Astrocyte (in vitro differentiated cells and primary cell): ENCODE measurements at regions not wholly inside any gene's neighbourhood (a gene's known extent, or its start where the extent isn't known, plus 50 kb on each side); places are given as distances from the start of the nearest gene placed in this dataset.

Experiments used
- DNase-seq: peaks from one replicate; pipeline ENCODE4 v3.0.0-alpha.2; 2010; ENCODE audit warnings: low read depth
- FAIRE-seq: peaks from 2 replicates; lab custom pipeline; 2011; peaks lifted over from hg19 to GRCh38; lab: Jason Lieb, UNC
- H2AFZ ChIP-seq: 2 replicates; pipeline ENCODE4 v1.6.0; 2012; ENCODE audit warnings: low read depth, low read length, inconsistent platforms
- H3K27ac ChIP-seq: 2 replicates; pipeline ENCODE4 v1.5.1; 2011; ENCODE audit warnings: low read depth, low read length, inconsistent platforms
- H3K27me3 ChIP-seq: 2 replicates; pipeline ENCODE4 v1.6.0; 2011; ENCODE audit warnings: low read length, inconsistent platforms; ENCODE audit not compliant: insufficient read depth
- H3K36me3 ChIP-seq: 2 replicates; pipeline ENCODE4 v1.5.1; 2011; ENCODE audit warnings: low read length, inconsistent platforms; ENCODE audit not compliant: insufficient read depth
- H3K4me1 ChIP-seq: 2 replicates; pipeline ENCODE4 v1.5.1; 2011; ENCODE audit warnings: low read length, inconsistent platforms; ENCODE audit not compliant: insufficient read depth
- H3K4me2 ChIP-seq: 2 replicates; pipeline ENCODE4 v1.6.0; 2012; ENCODE audit warnings: low read length, inconsistent platforms
- H3K4me3 ChIP-seq: 2 replicates; pipeline ENCODE4 v1.5.1; 2011; ENCODE audit warnings: low read depth, mild to moderate bottlenecking, low read length, inconsistent platforms; ENCODE audit not compliant: insufficient read depth
- H3K79me2 ChIP-seq: 2 replicates; pipeline ENCODE4 v1.6.0; 2012; ENCODE audit warnings: mild to moderate bottlenecking, low read length, inconsistent platforms; ENCODE audit not compliant: insufficient read depth
- H3K9ac ChIP-seq: 2 replicates; pipeline ENCODE4 v1.6.0; 2012; ENCODE audit warnings: mild to moderate bottlenecking, low read length, inconsistent platforms
- H3K9me3 ChIP-seq: 2 replicates; pipeline ENCODE4 v1.5.1; 2012; ENCODE audit warnings: low read depth, mild to moderate bottlenecking, low read length, inconsistent platforms; ENCODE audit not compliant: insufficient read depth
- H4K20me1 ChIP-seq: 2 replicates; pipeline ENCODE4 v1.6.0; 2012; ENCODE audit warnings: low read length, inconsistent platforms; ENCODE audit not compliant: insufficient read depth
- H3K27ac Mint-ChIP-seq: one replicate; pipeline ENCODE4 v1.8.0; 2021; ENCODE audit warnings: mild to moderate bottlenecking, mixed read lengths; ENCODE audit not compliant: unreplicated experiment
- H3K27me3 Mint-ChIP-seq: one replicate; pipeline ENCODE4 v1.8.0; 2021; ENCODE audit warnings: low read depth, mixed read lengths; ENCODE audit not compliant: unreplicated experiment
- H3K36me3 Mint-ChIP-seq: one replicate; pipeline ENCODE4 v1.8.0; 2021; ENCODE audit warnings: low read depth, mixed read lengths; ENCODE audit not compliant: unreplicated experiment
- H3K4me1 Mint-ChIP-seq: one replicate; pipeline ENCODE4 v1.8.0; 2021; ENCODE audit warnings: low read depth, mixed read lengths; ENCODE audit not compliant: unreplicated experiment
- H3K4me3 Mint-ChIP-seq: one replicate; pipeline ENCODE4 v1.8.0; 2021; ENCODE audit warnings: mild to moderate bottlenecking, moderate library complexity, mixed read lengths; ENCODE audit not compliant: unreplicated experiment
- H3K9me3 Mint-ChIP-seq: one replicate; pipeline ENCODE4 v1.8.0; 2021; ENCODE audit warnings: mild to moderate bottlenecking, mixed read lengths; ENCODE audit not compliant: unreplicated experiment
- CTCF ChIP-seq: IDR thresholded peaks from 2 replicates; pipeline ENCODE4 v1.5.1; 2011; ENCODE audit warnings: low read depth, mild to moderate bottlenecking, inconsistent platforms, low read length, moderate library complexity; ENCODE audit not compliant: insufficient read depth
- EZH2 ChIP-seq: IDR thresholded peaks from 2 replicates; pipeline ENCODE4 v1.6.1; 2012; ENCODE audit warnings: mild to moderate bottlenecking, low read length, inconsistent platforms; ENCODE audit not compliant: insufficient read depth

DNA sequence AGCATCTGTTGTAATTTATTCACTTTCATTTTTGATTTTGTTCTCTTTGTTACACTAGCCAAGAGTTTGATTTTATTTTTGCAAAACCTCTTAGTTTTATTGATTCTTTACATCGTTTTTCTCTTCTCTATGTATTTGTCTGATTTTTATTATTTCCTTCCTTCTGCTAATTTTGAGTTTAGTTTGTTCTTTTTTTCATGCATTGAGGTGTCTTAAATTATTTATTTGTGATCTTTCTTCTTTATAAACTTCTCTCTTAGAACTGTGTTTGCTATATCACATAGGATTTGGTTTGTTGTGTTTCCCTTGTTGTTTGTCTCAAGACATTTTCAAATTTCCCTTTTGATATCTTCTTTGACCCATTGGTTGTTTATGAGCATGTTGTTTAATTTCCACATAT lies 51.7 kb upstream of the NFKBIA start:
- H3K9me3 Mint-ChIP-seq: peaks cover 7% of the 10 kb centered on the region
- Histone ChIP-seq H3K4me2 (no peak overlapping the region), H3K4me1 (no peaks in the 10 kb centered on the region), H2AFZ (no peak overlapping the region), H3K9me3 (peaks cover 5% of the 10 kb centered on the region), H3K9ac (no peak overlapping the region), H3K27me3 (no peaks in the 10 kb centered on the region), H4K20me1 (no peaks in the 10 kb centered on the region), H3K36me3 (no peaks in the 10 kb centered on the region), H3K4me3 (no peak overlapping the region), H3K27ac (no peak overlapping the region), H3K79me2 (no peaks in the 10 kb centered on the region)
- H3K27ac Mint-ChIP-seq: no peak overlapping the region
- DNase-seq (no peak), FAIRE-seq (no peak)
- no peak for TF ChIP-seq EZH2
- TF ChIP-seq CTCF: no peak
- no peaks in the 10 kb centered on the region for H3K27me3 Mint-ChIP-seq
- H3K4me1 Mint-ChIP-seq: no peaks in the 10 kb centered on the region
- H3K36me3 Mint-ChIP-seq: no peaks in the 10 kb centered on the region
- H3K4me3 Mint-ChIP-seq: no peak overlapping the region

DNA sequence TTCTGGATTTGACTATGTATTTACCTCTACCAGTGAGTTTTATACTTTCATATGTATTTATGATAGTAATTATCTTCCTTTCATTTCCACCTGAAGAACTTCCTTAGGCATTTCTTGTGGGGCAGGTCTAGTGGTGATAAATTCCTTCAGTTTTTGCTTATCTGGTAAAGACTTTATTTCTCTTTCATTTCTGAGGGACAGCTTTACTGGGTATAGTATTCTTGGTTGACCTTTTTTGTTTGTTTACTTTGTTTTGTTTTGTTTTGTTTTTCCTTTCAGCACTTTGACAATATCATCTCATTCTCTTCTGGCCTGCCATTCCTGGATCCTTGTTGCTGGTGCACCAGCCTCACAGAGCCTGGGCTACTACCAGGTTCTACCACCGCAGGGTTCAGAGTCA lies 53.9 kb upstream of the NFKBIA start:
- H3K9me3 ChIP-seq: peaks cover 5% of the 10 kb centered on the region
- H3K9ac ChIP-seq: no peak overlapping the region
- H3K79me2 ChIP-seq: no peaks in the 10 kb centered on the region
- H3K27me3 Mint-ChIP-seq: no peaks in the 10 kb centered on the region
- H3K27ac Mint-ChIP-seq: no peak overlapping the region
- no peak for FAIRE-seq
- no peak for TF ChIP-seq CTCF
- no peak for TF ChIP-seq EZH2
- no peaks in the 10 kb centered on the region for H3K27me3 ChIP-seq
- no peaks in the 10 kb centered on the region for H3K4me1 ChIP-seq
- no peaks in the 10 kb centered on the region for H3K36me3 Mint-ChIP-seq
- no peak overlapping the region for H2AFZ ChIP-seq
- peaks cover 7% of the 10 kb centered on the region for H3K9me3 Mint-ChIP-seq
- H3K36me3 ChIP-seq: no peaks in the 10 kb centered on the region
- no peaks in the 10 kb centered on the region for H3K4me1 Mint-ChIP-seq
- H3K4me3 Mint-ChIP-seq: no peak overlapping the region
- H3K27ac ChIP-seq: no peak overlapping the region
- no peak for DNase-seq
- H3K4me3 ChIP-seq: no peak overlapping the region
- H4K20me1 ChIP-seq: no peaks in the 10 kb centered on the region
- H3K4me2 ChIP-seq: no peak overlapping the region

- H3K27me3 ChIP-seq: peaks cover 2% of the 10 kb centered on the region
- H3K27ac Mint-ChIP-seq: no peak overlapping the region
These were observed 55.2 kb upstream of the NFKBIA start for GRCh38 chr14:35459776-35460175.

More at GRCh38 chr14:35459776-35460175, 55.2 kb upstream of the NFKBIA start:
- H3K9ac ChIP-seq: no peak overlapping the region
- no peak overlapping the region for H3K27ac ChIP-seq
- H4K20me1 ChIP-seq: no peaks in the 10 kb centered on the region
- Mint-ChIP-seq H3K36me3 (no peaks in the 10 kb centered on the region), H3K4me3 (no peak overlapping the region), H3K4me1 (no peaks in the 10 kb centered on the region), H3K9me3 (peaks cover 7% of the 10 kb centered on the region), H3K27me3 (no peaks in the 10 kb centered on the region)
- no peak overlapping the region for H3K4me3 ChIP-seq
- no peaks in the 10 kb centered on the region for H3K4me1 ChIP-seq
- H3K36me3 ChIP-seq: no peaks in the 10 kb centered on the region
- TF ChIP-seq EZH2 (no peak), CTCF (no peak)
- DNase-seq (no peak), FAIRE-seq (no peak)
- H3K4me2 ChIP-seq: no peak overlapping the region
- H3K9me3 ChIP-seq: peaks cover 5% of the 10 kb centered on the region
- H2AFZ ChIP-seq: no peak overlapping the region
- H3K79me2 ChIP-seq: no peaks in the 10 kb centered on the region
